MM.1S (cell line): ENCODE measurements at regions not wholly inside any gene's neighbourhood (a gene's known extent, or its start where the extent isn't known, plus 50 kb on each side); places are given as distances from the start of the nearest gene placed in this dataset.

Experiments used
- EZH2 ChIP-seq: fragments of 300-600 bp; sonication (generic); optimal IDR thresholded peaks from 2 replicates; pipeline ENCODE3; 2017; ENCODE audit warnings: low read depth, mild to moderate bottlenecking, antibody characterized with exemption, low read length, mixed read lengths
- TF ChIP-seq, protein P1 (sequence below): fragments of 300-600 bp; sonication (generic); IDR thresholded peaks from 2 replicates; pipeline ENCODE4 v1.5.1; 2016; ENCODE audit warnings: antibody characterized with exemption, low read length, mixed read lengths

DNA sequence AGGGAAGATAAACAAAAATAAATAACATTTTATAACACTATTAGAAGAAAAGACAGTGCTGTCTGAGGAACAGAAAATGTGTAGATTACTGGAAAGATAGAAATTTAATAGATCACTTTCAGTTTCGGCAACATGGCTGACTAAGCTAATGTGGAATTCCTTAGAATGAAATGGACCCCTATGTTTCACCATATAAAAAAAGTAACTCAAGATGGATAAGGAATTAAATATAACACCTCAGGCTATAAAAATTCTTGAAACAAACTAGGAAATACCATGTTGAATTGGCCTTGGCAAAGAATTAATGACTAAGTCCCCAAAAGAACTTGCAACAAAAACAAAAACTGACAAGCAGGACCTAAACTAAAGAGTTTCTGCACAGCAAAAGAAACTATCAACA, 558.3 kb downstream of the CHSY3 start:
- TF ChIP-seq, protein P1, sequence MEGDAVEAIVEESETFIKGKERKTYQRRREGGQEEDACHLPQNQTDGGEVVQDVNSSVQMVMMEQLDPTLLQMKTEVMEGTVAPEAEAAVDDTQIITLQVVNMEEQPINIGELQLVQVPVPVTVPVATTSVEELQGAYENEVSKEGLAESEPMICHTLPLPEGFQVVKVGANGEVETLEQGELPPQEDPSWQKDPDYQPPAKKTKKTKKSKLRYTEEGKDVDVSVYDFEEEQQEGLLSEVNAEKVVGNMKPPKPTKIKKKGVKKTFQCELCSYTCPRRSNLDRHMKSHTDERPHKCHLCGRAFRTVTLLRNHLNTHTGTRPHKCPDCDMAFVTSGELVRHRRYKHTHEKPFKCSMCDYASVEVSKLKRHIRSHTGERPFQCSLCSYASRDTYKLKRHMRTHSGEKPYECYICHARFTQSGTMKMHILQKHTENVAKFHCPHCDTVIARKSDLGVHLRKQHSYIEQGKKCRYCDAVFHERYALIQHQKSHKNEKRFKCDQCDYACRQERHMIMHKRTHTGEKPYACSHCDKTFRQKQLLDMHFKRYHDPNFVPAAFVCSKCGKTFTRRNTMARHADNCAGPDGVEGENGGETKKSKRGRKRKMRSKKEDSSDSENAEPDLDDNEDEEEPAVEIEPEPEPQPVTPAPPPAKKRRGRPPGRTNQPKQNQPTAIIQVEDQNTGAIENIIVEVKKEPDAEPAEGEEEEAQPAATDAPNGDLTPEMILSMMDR, result no peak
- TF ChIP-seq EZH2, result no peak
